ENCODE measurements at regions not wholly inside any gene's neighbourhood (a gene's known extent, or its start where the extent isn't known, plus 50 kb on each side); places are given as distances from the start of the nearest gene placed in this dataset.

DNA sequence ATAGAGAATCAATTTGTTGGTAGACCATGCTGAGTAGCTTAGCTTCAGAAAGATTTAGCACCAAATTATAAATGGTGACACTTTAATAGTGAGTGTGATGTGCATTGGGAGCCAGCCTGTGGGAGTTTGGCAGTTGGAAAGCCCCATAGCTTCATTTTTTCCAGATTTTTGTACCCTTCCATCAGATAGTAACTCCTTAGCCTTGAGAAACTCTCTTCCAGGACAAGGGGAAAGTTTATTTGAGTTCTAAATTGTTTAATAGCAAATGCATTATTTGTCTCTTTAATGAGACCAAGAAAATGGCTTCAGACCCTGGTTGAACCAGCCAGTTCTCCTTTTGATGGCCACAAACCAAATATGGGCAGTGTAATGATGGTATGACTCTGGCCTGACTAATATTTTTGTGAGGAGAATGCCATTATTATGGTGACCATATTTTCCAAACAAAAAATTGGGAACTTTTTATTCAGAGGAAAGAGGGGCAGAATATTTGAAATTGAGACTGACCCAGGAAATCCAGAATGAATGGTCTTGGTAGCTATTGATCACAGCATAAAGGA lies 49.8 kb downstream of the PLCE1 start:
- no peak for DNase-seq (ENCODE audit: low read depth in 2 of 3, low spot score in 1 of 3)

DNA sequence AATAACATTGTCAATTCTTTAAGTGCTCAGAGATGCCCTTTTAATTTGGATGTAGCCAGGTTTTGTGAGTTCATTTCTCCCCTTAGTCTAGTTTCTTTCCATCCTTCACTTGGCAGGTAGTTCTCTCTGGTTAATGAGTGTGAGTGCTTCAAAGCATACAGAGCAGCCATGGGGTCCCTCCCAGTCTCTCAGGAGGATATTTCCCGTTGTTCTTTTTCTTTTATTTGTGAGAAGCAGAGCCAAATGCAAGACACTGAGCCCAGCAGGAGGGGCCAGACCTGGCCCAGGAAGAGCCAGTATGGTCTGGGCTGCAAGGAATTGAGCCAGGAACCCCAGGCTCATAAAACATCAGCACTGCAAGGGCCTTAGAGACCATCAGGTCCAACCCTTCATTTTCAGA lies 52.4 kb downstream of the PLCE1 start:
- DNase-seq (ENCODE audit: low read depth in 2 of 3, low spot score in 1 of 3), result no peak

DNA sequence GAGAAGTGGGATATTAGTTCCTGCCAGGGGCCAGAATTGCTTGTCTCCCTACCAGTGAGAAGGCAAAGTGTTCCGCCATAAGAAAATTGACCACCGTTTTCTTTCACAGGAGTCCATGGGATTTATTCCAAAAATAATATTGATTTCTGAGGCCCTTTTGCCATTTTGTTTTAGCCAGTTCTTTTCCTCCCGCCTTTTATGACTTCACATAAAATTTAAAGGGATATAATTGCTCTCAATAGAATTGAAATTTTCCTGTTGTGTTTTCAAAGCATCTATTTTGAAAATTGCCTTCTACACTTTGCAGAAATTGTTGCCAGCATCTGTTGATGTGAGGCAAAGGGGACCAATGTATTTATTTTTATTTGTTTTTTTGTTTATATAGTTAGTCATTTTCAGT lies 53.6 kb downstream of the PLCE1 start:
- no peak for DNase-seq (ENCODE audit: low read depth in 2 of 3, low spot score in 1 of 3)

DNA sequence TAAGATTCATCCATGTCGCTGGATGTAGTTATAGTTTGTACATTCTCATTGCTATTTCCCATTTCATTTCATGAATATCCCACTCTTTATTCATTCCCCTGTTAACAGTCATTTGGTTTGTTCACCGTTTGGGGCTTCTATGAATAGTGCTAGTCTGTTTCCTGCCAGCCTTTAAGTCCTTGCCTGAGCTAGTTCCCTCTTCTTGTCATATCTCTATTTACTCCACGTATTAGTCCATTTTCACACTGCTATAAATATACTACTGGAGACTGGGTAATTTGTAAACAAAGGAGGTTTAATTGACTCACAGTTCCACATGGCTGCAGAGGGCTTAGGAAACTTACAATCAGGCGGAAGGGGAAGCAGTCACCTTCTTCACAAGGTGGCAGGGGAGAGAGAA lies 56.2 kb downstream of the PLCE1 start:
- no peak for DNase-seq (ENCODE audit: low read depth in 2 of 3, low spot score in 1 of 3)

DNA sequence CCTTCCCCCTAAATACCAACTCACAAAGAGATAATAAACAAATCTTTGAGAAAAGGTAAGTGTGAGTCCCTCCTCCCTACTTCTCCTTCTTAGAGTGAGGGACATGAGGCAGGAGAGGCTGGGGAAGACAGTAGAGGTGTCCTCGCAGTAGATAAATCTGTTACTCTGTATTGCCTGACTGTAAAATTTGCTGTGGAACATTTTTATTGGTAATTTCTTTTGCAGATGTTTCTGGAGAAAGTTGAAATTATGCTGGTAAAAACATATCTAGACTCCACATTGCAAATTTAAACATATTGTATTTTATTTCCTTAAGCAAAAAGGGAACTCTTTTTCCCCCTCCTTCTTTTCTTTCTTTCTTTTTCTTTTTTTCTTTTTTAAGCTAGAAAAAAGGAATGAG lies 58.5 kb downstream of the PLCE1 start:
- DNase-seq (ENCODE audit: low read depth in 2 of 3, low spot score in 1 of 3), result no peak

DNA sequence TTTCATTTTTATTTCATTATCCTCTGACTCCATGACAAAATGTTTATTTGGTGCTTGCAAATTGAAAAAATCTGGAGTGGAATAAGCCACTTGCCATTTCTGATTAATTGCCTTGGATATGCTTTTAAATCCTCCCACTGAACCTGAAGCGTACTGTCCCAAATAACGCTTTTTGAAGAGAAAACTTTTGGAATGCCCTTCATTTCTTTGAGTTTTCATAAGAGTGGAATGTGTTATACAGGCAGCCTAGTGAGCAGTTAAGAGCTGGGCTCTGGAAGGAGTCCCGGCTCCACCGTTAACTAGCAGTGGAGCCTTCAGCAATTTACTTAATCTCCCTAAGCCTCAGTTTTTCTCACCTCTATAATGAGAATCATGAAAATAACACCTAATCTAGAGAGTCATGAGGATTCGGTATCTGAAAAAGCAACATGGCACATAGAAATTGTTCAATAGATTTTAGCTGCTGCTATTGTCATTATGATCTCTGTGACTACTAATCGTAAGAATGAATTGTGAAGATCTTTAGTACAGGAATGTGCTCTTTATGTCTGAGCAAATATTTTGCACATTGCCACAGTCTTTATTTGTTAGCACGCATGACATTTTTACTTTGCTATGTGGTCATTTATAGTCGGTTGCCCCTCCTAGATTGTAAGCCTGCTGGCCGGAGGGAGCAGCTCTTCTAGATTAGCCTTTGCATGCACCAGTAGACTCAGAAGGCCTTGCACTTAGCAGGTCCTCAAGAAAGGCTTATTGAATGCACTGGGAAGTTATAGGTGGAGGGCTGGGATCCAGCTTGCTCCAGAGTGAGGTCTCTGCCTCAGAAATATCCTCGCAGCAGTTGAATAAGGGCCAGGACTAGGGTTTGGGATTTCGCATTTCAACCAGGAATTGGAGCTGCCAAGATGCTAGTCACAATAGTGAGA lies 59.4 kb downstream of the PLCE1 start:
- DNase-seq (ENCODE audit: low read depth in 2 of 3, low spot score in 1 of 3), result no peak

DNA sequence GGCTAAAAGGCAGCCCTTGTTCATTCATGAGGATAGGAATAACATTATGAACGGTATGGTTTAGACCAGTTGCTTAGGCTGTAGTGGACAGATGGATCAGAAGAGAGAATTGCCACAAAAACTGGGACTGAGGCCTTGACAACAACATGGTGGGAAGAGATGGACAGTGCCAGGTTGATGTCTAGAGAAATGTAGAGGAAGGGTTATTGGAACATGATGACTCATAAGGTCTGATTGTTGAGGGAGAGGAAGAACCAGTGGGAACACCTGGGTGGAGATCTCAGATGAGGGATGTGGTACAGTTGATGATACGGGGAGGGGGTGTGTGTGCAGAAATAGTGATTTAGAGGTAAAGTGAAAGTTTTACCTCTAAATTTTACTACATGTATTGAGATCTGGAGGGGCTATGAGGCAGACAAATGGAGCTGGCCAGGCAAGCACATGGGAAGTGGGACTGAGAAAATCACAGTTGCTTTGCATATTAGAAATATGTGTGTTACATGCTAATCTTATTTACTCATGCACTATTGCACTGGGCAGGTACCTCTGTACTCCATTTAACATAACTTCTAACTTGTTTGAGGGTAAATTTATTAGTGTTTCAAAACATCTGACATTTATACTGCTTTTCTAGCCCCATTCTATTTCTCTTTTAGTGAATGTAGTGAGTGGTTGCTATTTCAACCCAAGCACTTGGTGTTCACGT lies 65.6 kb downstream of the PLCE1 start:
- DNase-seq (ENCODE audit: low read depth in 2 of 3, low spot score in 1 of 3), result no peak

DNA sequence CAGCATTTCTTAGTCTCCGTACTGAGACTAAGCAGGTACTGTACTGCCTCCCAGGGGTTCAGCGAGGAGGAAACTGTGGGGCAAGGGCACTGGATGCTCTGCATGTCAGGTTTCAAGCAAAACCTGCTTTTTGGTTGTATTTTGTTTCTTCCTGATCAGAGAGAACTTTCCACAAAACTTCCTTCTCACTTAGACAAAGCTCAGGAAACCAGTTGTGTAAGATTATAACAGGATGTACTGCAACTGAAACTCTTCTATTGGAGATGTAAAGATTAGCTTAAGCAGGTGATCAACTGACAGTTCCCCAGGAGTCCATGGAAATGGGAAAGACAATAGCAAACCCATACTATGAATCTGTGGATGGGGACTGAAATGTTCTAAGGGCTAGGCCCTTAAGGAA lies 67.3 kb downstream of the PLCE1 start:
- DNase-seq (ENCODE audit: low read depth in 2 of 3, low spot score in 1 of 3), result no peak

DNA sequence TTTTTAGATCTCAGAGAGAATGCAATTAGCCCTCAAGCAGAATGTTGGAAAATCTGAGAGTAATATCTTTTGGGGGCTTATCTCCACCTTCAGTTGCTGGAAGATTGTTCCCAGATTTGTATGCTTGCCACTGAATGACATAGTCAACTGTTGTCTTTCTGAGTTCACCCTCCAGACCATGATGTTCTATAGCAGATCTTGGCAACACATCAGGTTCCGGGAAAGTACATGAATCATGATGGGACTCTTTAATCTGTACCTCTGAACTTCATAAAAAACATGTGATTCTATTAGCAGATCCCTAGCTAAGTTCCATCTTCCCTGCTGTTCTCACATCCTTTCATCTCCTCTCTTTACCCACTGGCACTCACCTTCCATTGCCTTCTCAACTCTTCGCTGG lies 68.9 kb downstream of the PLCE1 start:
- DNase-seq (ENCODE audit: low read depth in 2 of 3, low spot score in 1 of 3), result no peak

DNA sequence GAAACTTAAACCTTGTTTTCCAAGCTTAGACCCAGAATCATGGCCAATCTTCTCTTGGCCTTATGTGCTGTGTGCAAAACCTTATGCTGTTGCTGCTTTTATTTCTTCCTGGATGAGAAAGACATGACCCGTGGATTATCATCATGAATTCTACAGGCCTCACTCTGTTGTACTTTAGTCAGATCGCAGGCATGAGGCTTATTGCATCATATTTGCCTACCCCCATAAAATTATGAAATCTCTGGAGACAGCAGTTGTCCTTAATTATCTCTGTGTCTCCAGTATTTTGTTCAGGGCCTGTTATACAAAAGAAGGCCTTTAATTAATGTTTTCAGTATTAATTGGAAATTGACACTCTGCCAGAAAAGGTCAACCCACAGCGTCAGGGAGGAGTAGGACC lies 71.6 kb downstream of the PLCE1 start:
- DNase-seq (ENCODE audit: low read depth in 2 of 3, low spot score in 1 of 3), result no peak

DNA sequence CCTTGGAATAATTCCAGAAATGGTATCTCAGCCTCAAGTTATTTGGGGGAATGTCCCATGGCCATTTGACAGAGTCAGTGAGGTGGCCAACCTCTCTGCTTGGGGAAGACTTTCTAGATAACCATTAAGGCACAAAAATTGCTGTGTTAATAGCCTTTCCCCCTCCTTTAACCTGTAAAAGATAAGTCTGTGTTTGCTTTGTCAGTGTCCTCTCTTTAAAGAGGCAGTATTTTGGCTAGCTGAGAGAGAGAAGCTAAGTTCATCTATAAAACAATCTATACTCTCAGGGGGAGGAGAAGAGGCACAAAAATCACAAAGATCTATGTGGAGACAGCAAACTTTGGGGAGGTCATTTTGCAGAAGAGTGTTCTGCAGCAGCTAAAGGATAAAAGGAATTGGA lies 72.1 kb downstream of the PLCE1 start:
- no peak for DNase-seq (ENCODE audit: low read depth in 2 of 3, low spot score in 1 of 3)

DNA sequence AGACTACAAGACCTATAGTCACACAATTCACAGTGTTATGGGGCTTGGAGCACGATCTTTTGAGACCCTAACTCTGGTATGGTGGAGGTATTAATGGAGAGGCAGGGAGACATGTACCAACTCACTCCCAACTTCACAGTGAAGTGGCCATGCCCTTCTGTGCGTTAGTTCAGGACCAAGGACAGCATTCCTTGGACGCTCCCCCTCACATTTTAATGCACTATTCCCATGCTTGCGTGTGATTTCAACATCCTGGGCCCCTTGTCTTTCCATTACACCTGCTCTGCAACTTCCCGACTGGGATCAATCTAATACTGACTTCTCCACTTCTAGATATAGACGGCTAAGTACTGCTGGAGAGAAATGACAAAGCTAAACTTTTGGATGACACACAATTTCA lies 72.7 kb downstream of the PLCE1 start:
- DNase-seq (ENCODE audit: low read depth in 2 of 3, low spot score in 1 of 3), result no peak

DNA sequence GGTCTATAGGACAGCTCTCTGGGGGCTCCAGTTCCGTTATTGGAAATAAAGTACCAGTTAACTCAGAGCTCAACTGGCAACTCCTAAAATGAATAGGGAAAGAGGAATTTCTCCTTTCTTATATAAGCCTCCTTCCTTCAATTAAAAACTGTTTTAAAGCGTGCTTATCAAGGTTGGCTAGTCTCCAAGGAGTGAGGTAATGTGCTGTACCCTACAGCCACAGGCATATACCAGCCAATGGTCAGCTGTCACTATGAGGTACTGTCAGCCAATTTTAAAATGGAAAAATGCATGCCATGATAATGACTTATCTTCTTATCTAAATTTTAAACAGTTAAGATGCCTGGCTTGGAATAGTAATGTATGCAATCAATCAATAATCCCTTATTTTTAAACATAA lies 76.2 kb downstream of the PLCE1 start:
- no peak for DNase-seq (ENCODE audit: low read depth in 2 of 3, low spot score in 1 of 3)

DNA sequence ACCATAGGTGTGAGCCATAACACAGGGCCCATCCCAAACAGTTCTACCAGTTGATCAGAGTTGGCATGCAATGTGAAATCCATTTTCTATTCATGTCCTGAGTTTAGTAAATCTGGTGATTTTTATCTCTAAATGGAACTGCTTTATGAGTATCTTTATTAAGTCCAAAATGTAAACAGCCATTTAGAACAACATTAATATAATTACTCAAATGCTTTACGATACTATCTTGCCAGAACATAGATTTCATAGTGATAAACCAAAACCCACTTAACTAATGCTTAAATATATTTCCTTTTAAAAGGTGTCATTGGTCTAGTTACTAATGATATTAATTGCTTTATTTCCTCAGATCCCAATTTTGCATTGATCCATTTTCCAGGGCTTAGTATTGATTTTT lies 80.7 kb downstream of the PLCE1 start:
- no peak for DNase-seq (ENCODE audit: low read depth in 2 of 3, low spot score in 1 of 3)

DNA sequence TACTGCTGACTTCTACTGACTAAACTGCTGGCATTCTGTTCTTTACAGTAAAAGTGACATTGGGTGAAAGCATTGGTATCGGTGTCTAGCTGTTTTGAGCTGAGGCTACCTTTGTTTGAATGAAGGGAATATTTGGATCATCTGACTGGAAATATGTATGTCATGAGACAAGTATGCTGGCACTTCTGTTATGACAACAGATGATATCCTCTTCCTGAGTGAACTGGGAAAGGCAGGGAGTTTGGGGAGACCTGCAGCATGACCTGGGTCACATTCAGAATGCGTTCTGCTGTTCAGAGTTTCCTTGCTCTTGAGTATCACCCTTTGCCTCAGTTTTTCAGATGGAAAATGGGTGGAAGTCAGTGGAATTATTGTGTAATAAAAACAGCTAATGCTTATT lies 81.8 kb downstream of the PLCE1 start:
- no peak for DNase-seq (ENCODE audit: low read depth in 2 of 3, low spot score in 1 of 3)

DNA sequence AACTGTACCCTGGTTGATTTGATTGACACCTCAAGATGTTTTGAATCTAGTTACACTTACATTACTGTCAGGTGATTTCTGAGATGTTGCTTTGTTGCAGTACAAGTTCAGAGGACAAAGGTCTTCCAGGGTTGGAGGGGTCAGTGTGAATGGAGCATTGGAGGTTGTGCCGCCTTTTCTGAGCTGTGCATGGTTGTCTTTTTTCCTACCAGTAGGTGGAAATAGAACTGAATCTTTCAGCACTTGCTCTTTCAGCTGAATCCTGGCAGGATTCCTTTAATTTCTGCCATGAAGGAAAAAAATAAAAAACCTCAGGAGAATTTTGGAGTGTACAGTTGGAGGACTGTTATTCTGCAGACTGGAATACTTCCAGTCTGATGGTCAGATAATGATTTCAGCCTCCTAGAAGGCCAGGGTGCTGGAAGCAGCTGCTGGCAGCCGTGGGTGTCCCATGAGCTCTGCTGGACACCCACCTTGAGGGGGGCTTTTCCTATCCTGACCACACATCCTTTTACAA lies 82.7 kb downstream of the PLCE1 start:
- DNase-seq (ENCODE audit: low read depth in 2 of 3, low spot score in 1 of 3), result no peak

DNA sequence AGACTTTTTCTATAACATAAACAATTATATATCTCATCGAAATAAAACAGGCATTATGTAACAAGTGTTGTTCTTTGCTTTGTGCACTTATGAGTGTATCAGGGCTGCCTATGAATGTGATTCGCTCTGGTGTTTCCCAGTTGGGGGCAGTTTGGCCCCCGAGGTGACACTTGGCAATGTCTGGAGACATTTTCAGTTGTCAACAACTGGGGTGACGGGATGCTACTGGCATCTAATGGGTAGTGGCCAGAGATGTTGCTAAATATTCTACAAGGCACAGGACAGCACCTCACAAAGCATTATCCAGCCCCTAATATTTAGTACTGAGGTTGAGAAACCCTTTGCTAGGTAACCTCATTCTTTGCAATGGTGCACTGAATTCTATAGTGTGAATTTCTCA lies 83.3 kb downstream of the PLCE1 start:
- DNase-seq (ENCODE audit: low read depth in 2 of 3, low spot score in 1 of 3), result no peak

DNA sequence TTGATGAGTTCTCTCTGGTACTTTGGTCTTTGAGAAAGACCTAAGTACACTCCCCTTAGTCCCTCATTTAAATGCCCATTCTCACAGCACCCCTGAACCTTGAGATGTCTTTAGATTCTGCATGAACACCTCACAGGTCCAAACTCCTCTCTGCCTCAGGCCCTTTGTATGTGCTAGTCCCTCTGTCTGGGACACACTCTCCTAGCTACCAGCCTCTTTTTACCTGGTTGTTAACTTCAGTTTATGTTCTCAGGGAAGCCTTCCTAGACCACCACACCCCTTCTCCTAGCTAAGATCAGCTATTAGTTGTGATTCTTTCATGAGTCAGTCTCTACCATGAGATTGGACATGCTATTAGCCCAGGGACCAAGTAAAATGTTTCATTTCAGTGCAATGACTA lies 86.4 kb downstream of the PLCE1 start:
- DNase-seq (ENCODE audit: low read depth in 2 of 3, low spot score in 1 of 3), result no peak

DNA sequence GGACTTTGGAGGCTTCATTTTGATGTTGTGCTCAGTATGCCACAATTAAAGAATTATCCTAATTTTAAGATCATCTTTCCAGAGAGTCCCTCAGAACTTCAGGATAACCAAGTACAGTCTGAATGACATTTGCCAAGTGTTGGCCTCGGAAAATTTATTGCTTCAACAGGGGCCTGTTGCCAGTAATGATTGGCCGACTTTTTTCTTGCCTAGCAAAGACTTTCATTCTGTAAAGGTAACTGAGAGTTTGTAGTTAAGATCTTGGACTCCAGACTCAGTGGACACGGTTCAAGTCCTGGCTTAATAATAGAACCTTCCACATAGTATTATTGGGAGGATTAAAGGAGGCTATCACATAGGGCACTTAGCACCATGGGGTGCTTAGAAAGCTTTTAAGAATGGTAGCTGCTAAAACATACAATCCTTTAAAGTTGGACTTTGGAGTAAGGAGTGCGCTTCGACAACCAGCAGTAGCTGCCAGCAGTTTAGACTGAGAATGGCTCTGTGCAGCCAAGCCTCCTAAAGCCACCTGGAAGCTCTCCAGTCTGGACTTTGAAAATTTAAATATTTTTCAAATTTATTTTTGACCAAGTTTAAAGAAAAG lies 90.0 kb downstream of the PLCE1 start:
- no peak for DNase-seq (ENCODE audit: low read depth in 2 of 3, low spot score in 1 of 3)

DNA sequence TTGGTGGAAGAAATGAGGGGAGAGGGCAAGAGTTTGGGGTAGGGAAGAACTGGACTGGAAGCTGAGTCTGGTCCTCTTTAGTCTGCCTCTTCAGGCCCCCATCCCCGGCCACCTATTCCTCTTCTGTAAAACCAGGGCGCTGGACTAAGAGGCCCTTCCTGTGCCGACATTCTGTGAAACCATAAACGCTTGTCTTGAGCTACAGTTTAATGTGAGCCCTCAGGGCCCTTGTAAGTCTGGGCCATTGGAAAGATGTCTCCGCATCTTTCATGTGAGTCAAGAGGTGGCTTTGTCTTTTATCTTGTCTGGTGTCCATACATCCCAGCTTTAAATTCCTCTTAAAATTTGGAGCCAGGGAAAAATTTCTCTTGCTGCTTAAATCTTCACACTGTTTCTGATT lies 90.6 kb downstream of the PLCE1 start:
- no peak for DNase-seq (ENCODE audit: low read depth in 2 of 3, low spot score in 1 of 3)

DNA sequence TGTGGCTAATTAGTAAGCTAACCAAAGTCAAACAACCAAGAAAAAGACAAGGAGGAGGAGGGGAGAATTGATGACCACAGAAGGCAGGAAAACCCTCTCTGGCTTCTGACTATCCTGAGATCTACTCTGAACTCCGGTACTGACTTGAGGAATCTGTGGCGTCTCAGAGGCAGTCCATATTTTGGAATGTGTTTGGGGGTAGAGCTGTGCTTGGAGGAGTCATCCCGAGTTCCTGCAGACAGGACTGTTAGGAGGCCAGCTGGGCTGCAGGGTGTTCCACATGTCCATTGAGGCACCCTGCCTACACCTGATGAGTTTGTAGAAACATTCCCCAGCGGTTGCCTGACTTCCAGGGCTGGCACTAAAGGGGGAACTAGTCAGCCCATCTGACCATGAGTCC lies 91.6 kb downstream of the PLCE1 start:
- DNase-seq (ENCODE audit: low read depth in 2 of 3, low spot score in 1 of 3), result no peak
